CD4-positive, alpha-beta T cell (primary cell): ENCODE measurements at regions not wholly inside any gene's neighbourhood (a gene's known extent, or its start where the extent isn't known, plus 50 kb on each side); places are given as distances from the start of the nearest gene placed in this dataset.
"Not testable (repeated sequence)": the region's sequence is repeated elsewhere in the genome, so short reads cannot be mapped to it uniquely, and the experiment has no call there.

Experiments used
- ATAC-seq: fragments of 200-7000 bp; cut with Tn5 transposase; one replicate; pipeline ENCODE4 v1.10.0; 2022; ENCODE audit warnings: mild to moderate bottlenecking; ENCODE audit not compliant: poor library complexity
- CTCF ChIA-PET: fragments of 350-600 bp; sonication (Branson Sonifier 250); formaldehyde crosslinking; loops from one replicate; lab custom pipeline; 2021; ENCODE audit warnings: antibody characterized with exemption, inconsistent platforms; lab: Charles Lee
- POLR2A ChIA-PET: fragments of 350-600 bp; sonication (Branson Sonifier 250); formaldehyde crosslinking; loops from one replicate; lab custom pipeline; 2021; ENCODE audit warnings: antibody characterized with exemption, inconsistent platforms; lab: Charles Lee
- DNase-seq, 14 experiments: peaks; one replicate each; pipeline ENCODE4 v3.0.0-alpha.2; 2013 to 2020; ENCODE audit warnings: mixed read lengths in 2 of 14
- H3K27ac ChIP-seq, 2 donors: one replicate each; pipeline versions ENCODE4 v1.5.1 to v1.7.0; 2013; ENCODE audit warnings: low read length in 2 of 2, low read depth in 1 of 2, mild to moderate bottlenecking in 1 of 2
- H3K27me3 ChIP-seq, 2 experiments: 1 replicate in 1 of 2; 2 replicates in 1 of 2; pipeline versions ENCODE4 v1.6.1 to v1.7.0; 2013; ENCODE audit warnings: low read length in 2 of 2, control low read depth in 1 of 2, mild to moderate bottlenecking in 1 of 2, moderate library complexity in 1 of 2; ENCODE audit not compliant: insufficient read depth in 2 of 2, control insufficient read depth in 1 of 2
- H3K36me3 ChIP-seq: one replicate; pipeline ENCODE4 v1.6.1; 2013; ENCODE audit warnings: low read length, control low read depth; ENCODE audit not compliant: insufficient read depth
- H3K4me1 ChIP-seq: one replicate; pipeline ENCODE4 v1.6.1; 2013; ENCODE audit warnings: low read length, control low read depth; ENCODE audit not compliant: insufficient read depth
- H3K4me3 ChIP-seq: one replicate; pipeline ENCODE4 v1.5.1; 2013; ENCODE audit warnings: mild to moderate bottlenecking, low read length, moderate library complexity
- H3K9me3 ChIP-seq, 2 experiments: 1 replicate in 1 of 2; 2 replicates in 1 of 2; pipeline versions ENCODE4 v1.6.1 to v1.7.0; 2013; ENCODE audit warnings: low read length in 2 of 2, mild to moderate bottlenecking in 2 of 2, control low read depth in 1 of 2, moderate library complexity in 1 of 2; ENCODE audit not compliant: control insufficient read depth in 1 of 2, insufficient read depth in 1 of 2
- H3K27ac Mint-ChIP-seq: one replicate; pipeline ENCODE4 v1.8.0; 2020; ENCODE audit warnings: mixed read lengths
- H3K27me3 Mint-ChIP-seq: one replicate; pipeline ENCODE4 v1.8.0; 2021; ENCODE audit warnings: mixed read lengths
- H3K36me3 Mint-ChIP-seq: one replicate; pipeline ENCODE4 v1.8.0; 2021; ENCODE audit warnings: low read depth, mixed read lengths
- H3K4me1 Mint-ChIP-seq: one replicate; pipeline ENCODE4 v1.8.0; 2021; ENCODE audit warnings: low read depth, mixed read lengths
- H3K4me3 Mint-ChIP-seq: one replicate; pipeline ENCODE4 v1.8.0; 2020; ENCODE audit warnings: mild to moderate bottlenecking, mixed read lengths
- H3K9me3 Mint-ChIP-seq: one replicate; pipeline ENCODE4 v1.8.0; 2020; ENCODE audit warnings: mixed read lengths
- intact Hi-C, 2 experiments: fragments of 100-400 bp; cut with DNase I in 1 of 2; cut with micrococcal nuclease in 1 of 2; formaldehyde crosslinking; loops; one replicate each; pipeline versions ENCODE4 v1.15.1 to v1.9.0; 2023 to 2025; cut with DNase I, micrococcal nuclease
- TF ChIP-seq, protein P1 (sequence below): fragments of 200-600 bp; IDR thresholded peaks from one replicate; pipeline ENCODE4 v1.8.0; 2022; ENCODE audit warnings: antibody characterized with exemption, mild to moderate bottlenecking

DNA sequence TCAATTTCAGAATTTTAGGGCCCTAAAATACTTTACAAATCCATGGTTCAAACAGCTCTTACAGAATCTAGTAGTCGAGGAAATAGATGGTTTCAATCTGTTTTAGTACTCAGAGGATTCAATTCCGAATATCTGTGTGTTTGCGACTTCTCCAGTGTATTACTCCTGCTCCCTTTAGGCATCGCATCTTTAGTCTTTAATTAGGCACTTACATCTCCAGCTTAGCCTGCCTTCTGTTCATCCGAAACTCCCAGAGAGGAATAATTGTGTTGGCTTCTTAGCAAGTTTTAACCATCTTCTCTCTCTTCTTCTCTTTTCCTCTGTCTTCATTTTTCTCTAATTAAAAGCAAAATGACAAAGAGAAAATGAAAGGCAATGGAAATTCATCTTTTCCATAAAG lies 1901.3 kb upstream of the TENM3 start:
- H3K9me3 Mint-ChIP-seq, result peaks cover 3% of the 10 kb centered on the region
- H3K36me3 Mint-ChIP-seq, result no peaks in the 10 kb centered on the region
- Histone ChIP-seq H3K4me1 (no peaks in the 10 kb centered on the region), H3K4me3 (no peak overlapping the region), H3K27me3 (no peaks in the 10 kb centered on the region), H3K9me3 (no peaks in the 10 kb centered on the region), H3K36me3 (no peaks in the 10 kb centered on the region), H3K27ac (no peak overlapping the region)
- H3K4me1 Mint-ChIP-seq, result no peaks in the 10 kb centered on the region
- H3K27me3 Mint-ChIP-seq, result no peaks in the 10 kb centered on the region
- ATAC-seq (no peak), DNase-seq (no peak)
- intact Hi-C loops, result no loop called here
- TF ChIP-seq, protein P1, sequence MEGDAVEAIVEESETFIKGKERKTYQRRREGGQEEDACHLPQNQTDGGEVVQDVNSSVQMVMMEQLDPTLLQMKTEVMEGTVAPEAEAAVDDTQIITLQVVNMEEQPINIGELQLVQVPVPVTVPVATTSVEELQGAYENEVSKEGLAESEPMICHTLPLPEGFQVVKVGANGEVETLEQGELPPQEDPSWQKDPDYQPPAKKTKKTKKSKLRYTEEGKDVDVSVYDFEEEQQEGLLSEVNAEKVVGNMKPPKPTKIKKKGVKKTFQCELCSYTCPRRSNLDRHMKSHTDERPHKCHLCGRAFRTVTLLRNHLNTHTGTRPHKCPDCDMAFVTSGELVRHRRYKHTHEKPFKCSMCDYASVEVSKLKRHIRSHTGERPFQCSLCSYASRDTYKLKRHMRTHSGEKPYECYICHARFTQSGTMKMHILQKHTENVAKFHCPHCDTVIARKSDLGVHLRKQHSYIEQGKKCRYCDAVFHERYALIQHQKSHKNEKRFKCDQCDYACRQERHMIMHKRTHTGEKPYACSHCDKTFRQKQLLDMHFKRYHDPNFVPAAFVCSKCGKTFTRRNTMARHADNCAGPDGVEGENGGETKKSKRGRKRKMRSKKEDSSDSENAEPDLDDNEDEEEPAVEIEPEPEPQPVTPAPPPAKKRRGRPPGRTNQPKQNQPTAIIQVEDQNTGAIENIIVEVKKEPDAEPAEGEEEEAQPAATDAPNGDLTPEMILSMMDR, result no peak
- H3K4me3 Mint-ChIP-seq, result no peak overlapping the region
- H3K27ac Mint-ChIP-seq, result no peak overlapping the region
- ChIA-PET CTCF (no interaction called here), POLR2A (no interaction called here)

DNA sequence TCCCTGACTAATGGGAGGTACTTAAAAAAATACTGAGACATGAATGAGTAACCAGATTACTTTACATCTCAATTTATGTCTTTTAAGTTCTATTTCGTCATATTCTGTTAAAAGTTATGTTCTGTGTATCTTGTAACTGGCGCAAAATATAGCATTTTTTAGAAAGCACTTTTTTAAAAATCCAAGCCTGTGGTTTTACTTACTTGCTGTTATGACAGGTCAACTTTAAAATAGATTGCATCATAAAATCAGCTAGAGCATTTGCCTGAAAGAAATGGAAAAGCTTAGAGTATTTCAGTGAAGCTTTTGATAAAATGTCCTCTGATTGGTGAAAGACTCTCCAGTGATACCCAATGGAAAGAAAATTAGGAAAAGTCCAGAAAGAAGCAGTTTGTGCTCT lies 1892.3 kb upstream of the TENM3 start:
- no peak for DNase-seq
- intact Hi-C loops, result no loop called here

DNA sequence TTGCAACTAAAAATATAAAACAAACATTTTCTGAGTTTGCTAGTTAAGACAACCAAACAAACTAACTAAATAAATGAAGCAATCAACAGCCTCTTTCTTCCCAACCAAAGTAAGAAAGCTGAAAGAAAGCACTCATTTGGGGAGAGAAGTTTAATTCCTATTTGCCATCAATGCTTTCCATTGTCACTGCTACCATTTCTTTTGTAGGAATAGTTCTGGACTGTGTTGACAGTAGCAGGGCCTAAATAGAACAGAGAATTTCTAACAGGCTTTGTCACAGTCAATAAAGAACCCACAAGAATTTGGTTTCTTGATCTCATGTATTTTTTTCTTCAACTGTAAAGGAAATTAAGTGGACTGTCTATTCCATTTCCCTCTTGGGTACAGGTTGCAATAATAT lies 1886.4 kb upstream of the TENM3 start:
- ATAC-seq (no peak), DNase-seq (no peak)
- ChIA-PET CTCF (no interaction called here), POLR2A (no interaction called here)
- H3K9me3 Mint-ChIP-seq, result peaks cover 3% of the 10 kb centered on the region
- H3K4me1 ChIP-seq, result no peaks in the 10 kb centered on the region
- intact Hi-C loops, result no loop called here
- no peaks in the 10 kb centered on the region for H3K27me3 ChIP-seq
- no peaks in the 10 kb centered on the region for H3K4me1 Mint-ChIP-seq
- H3K9me3 ChIP-seq, result no peaks in the 10 kb centered on the region
- H3K36me3 ChIP-seq, result no peaks in the 10 kb centered on the region
- no peaks in the 10 kb centered on the region for H3K27me3 Mint-ChIP-seq
- no peaks in the 10 kb centered on the region for H3K36me3 Mint-ChIP-seq
- no peak overlapping the region for H3K4me3 Mint-ChIP-seq
- no peak overlapping the region for H3K27ac ChIP-seq
- H3K27ac Mint-ChIP-seq, result no peak overlapping the region
- TF ChIP-seq, protein P1, result no peak
- H3K4me3 ChIP-seq, result no peak overlapping the region

More for the DNA sequence above, 1892.3 kb upstream of the TENM3 start:
- H3K4me1 Mint-ChIP-seq, result no peaks in the 10 kb centered on the region
- no peaks in the 10 kb centered on the region for H3K9me3 Mint-ChIP-seq
- no peaks in the 10 kb centered on the region for H3K36me3 ChIP-seq
- ATAC-seq, result no peak
- TF ChIP-seq, protein P1, result no peak
- H3K4me3 ChIP-seq, result no peak overlapping the region
- no peak overlapping the region for H3K27ac ChIP-seq
- H3K36me3 Mint-ChIP-seq, result no peaks in the 10 kb centered on the region
- POLR2A ChIA-PET, result no interaction called here
- H3K4me1 ChIP-seq, result no peaks in the 10 kb centered on the region
- H3K27me3 ChIP-seq, result no peaks in the 10 kb centered on the region
- H3K9me3 ChIP-seq, result no peaks in the 10 kb centered on the region
- no peak overlapping the region for H3K27ac Mint-ChIP-seq
- H3K4me3 Mint-ChIP-seq, result no peak overlapping the region
- no peaks in the 10 kb centered on the region for H3K27me3 Mint-ChIP-seq
- CTCF ChIA-PET, result no interaction called here

DNA sequence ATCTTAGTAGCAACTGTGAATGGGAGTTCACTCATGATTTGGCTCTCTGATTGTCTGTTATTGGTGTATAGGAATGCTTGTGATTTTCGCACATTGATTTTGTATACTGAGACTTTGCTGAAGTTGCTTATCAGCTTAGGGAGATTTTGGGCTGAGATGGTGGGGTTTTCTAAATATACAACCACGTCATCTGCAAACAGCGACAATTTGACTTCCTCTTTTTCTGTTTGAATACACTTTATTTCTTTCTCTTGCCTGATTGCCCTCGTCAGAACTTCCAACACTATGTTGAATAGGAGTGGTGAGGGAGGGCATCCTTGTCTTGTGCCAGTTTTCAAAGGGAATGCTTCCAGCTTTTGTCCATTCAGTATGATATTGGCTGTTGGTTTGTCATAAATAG lies 1883.1 kb upstream of the TENM3 start:
- intact Hi-C loops, H3K27me3 Mint-ChIP-seq, H3K36me3 ChIP-seq, H3K9me3 ChIP-seq, H3K4me3 Mint-ChIP-seq, H3K4me1 Mint-ChIP-seq, H3K4me1 ChIP-seq, POLR2A ChIA-PET, H3K27ac Mint-ChIP-seq, H3K27ac ChIP-seq, H3K4me3 ChIP-seq, CTCF ChIA-PET, DNase-seq, H3K9me3 Mint-ChIP-seq, H3K36me3 Mint-ChIP-seq, H3K27me3 ChIP-seq, ATAC-seq: not testable (repeated sequence)
